Ishikawa (cell line): ENCODE measurements at regions not wholly inside any gene's neighbourhood (a gene's known extent, or its start where the extent isn't known, plus 50 kb on each side); places are given as distances from the start of the nearest gene placed in this dataset.
A peak's percentile ranks its signal among the peaks of the same experiment; 100 is the strongest.

Experiments used
- CEBPB ChIP-seq: IDR thresholded peaks from 2 replicates; pipeline ENCODE4 v1.6.1; 2012
- CREB1 ChIP-seq: IDR thresholded peaks from 2 replicates; pipeline ENCODE4 v1.6.1; 2012; ENCODE audit warnings: low read depth
- EGR1 ChIP-seq: IDR thresholded peaks from 2 replicates; pipeline ENCODE4 v1.6.1; 2012
- EP300 ChIP-seq: IDR thresholded peaks from 2 replicates; pipeline ENCODE4 v1.6.1; 2012; ENCODE audit warnings: borderline replicate concordance
- FOXM1 ChIP-seq: IDR thresholded peaks from 2 replicates; pipeline ENCODE4 v1.6.1; 2012; ENCODE audit warnings: low read depth, borderline replicate concordance
- NFIC ChIP-seq: IDR thresholded peaks from 2 replicates; pipeline ENCODE4 v1.6.1; 2012
- RAD21 ChIP-seq: IDR thresholded peaks from 2 replicates; pipeline ENCODE4 v1.6.1; 2012; ENCODE audit warnings: low read depth
- TAF1 ChIP-seq: IDR thresholded peaks from 2 replicates; pipeline ENCODE4 v1.6.1; 2012; ENCODE audit warnings: low read depth, mild to moderate bottlenecking
- TCF12 ChIP-seq: IDR thresholded peaks from 2 replicates; pipeline ENCODE4 v1.6.1; 2012; ENCODE audit warnings: low read depth
- TEAD4 ChIP-seq: IDR thresholded peaks from 2 replicates; pipeline ENCODE4 v1.6.1; 2012
- YY1 ChIP-seq: IDR thresholded peaks from 2 replicates; pipeline ENCODE4 v1.6.1; 2012; ENCODE audit warnings: low read depth
- ZBTB7A ChIP-seq: IDR thresholded peaks from 2 replicates; pipeline ENCODE4 v1.6.1; 2012; ENCODE audit warnings: low read depth
- TF ChIP-seq, protein P1 (sequence below): IDR thresholded peaks from 2 replicates; pipeline ENCODE4 v1.6.1; 2012
- TF ChIP-seq, protein P2 (sequence below): IDR thresholded peaks from 2 replicates; pipeline ENCODE4 v1.6.1; 2012
- TF ChIP-seq, protein P3 (sequence below): IDR thresholded peaks from 2 replicates; pipeline ENCODE4 v1.6.1; 2012; ENCODE audit warnings: low read depth, mild to moderate bottlenecking

DNA sequence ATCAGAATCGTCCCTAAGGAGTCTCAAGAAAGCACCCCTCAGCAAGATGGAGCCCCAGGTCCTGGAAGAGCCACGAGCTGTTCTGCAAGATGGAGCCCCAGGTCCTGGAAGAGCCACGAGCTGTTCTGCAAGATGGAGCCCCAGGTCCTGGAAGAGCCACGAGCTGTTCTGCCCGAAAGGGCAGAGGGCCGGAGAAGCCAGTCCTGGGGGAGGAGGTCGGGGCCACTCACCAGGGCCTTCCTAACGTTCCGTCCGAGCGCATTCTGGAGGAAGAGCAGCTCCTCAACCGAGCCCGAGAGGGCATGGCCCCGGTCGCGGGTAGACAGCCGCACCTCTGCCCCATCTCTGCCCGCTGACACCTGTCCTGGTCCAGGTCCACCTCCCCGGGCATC lies 170.8 kb downstream of the BRD1 start:
- TF ChIP-seq YY1: 0 out of 2 replicates have a peak, but pooled peaks have one; percentile 37

DNA sequence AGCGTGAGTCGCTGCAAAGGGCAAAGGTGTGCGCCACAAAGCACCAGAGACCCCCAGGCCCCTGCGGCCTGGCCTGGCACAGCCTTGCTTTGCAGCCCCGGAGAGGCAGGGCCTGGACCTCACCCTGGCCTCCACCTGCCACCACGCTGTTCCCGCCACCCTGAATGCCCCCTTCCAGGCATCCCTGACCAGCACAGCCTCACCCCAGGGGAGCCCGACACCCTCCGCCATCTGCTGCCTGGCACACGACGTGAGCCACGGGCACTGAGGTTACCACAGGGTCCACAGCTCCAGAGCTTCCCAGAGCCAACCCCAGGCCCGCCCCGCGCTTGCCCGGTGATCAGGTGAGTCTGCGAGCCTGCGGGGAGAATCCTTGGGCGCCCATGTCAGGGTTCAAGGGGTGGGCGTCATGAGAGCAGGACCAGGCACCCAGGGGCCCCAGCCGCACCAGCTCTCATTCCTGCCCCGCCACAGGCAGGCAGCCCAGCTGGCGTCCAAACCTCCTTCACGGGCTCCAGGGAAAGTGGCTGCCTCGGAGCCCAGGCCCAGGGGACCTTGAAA lies 171.3 kb downstream of the BRD1 start:
- TF ChIP-seq TAF1 (no peak), FOXM1 (no peak), TCF12 (no peak), TEAD4 (no peak), EGR1 (no peak), RAD21 (no peak), CEBPB (no peak), ZBTB7A (no peak)
- TF ChIP-seq, protein P1, sequence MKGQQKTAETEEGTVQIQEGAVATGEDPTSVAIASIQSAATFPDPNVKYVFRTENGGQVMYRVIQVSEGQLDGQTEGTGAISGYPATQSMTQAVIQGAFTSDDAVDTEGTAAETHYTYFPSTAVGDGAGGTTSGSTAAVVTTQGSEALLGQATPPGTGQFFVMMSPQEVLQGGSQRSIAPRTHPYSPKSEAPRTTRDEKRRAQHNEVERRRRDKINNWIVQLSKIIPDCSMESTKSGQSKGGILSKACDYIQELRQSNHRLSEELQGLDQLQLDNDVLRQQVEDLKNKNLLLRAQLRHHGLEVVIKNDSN: no peak

DNA sequence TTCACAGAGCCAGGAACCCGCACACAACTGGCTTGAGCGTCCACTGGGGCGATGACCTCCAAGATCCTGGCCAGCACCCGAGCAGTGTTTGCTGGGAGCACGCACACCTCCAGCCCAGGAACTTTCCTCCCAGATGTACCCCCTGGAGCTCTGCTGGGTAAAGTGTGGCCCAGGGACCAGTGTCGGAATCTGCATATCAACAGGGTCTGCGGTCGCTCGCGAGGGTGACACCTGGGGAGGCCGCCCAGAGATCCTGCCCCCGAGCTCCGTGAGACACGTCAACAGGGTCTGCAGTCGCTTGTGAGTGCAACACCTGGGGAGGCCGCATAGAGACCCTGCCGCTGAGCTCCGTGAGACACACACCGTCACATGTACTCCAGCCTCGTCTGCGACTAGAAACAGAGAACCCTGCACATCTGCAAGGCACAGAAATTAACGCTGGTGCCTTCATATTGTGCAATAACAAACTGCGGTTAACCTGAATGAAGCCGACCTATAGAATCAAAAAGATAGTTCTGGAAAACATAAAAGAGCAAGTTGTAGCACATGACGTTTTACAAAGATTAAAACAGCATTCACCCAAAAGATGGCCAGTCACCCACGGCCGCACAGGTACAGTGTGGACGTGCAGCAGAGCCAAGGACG lies 172.4 kb downstream of the BRD1 start:
- TF ChIP-seq FOXM1: no peak
- no peak for TF ChIP-seq RAD21

DNA sequence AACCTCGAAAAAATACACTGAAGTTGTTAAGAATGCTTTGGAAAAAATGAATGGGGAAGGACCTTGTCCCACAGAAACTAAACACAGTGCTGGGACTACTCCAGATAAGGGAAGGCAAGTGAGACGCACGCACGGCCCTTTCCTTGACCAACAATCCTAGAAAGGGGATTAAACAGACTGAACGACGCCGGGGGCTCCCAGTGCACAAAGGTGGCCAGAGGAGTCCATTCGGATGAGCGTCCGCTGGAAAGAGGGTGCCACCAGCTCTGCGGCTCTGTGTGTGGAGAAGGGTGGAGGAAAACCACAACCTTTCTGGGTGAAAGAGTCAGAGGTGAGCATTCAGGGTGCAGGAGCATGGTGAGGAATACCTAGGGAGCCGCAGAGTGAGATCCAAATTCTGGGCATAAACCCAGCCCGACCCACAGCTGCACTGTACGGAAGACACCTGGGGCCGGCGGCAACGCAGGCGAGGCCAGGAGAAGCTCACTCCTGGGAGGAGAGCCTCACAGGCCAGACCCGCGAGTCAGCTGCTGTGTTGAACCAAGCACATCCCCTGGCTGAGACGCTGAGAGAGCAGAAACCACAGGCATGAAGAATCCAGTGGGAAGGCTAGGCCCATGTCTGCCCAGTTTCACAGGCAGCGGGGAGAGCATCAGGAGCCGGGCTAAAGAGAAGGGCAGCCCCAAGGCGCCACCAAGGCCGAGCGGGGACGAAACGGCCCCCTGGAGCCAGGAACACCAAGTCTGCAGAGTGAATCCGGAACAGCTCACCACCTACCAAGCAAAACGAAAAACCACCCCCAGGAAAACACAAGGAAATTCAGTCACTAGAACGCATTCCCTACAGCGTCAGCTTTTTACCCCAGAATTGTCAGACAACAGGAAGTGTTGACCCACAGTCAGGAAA lies 177.1 kb downstream of the BRD1 start:
- no peak for TF ChIP-seq ZBTB7A
- no peak for TF ChIP-seq RAD21
- no peak for TF ChIP-seq TAF1
- no peak for TF ChIP-seq CEBPB
- TF ChIP-seq EP300: no peak
- TF ChIP-seq FOXM1: no peak
- TF ChIP-seq, protein P2, sequence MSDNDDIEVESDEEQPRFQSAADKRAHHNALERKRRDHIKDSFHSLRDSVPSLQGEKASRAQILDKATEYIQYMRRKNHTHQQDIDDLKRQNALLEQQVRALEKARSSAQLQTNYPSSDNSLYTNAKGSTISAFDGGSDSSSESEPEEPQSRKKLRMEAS: no peak
- TF ChIP-seq TEAD4: no peak
- no peak for TF ChIP-seq CREB1
- no peak for TF ChIP-seq NFIC
- TF ChIP-seq TCF12: no peak
- no peak for TF ChIP-seq EGR1
- TF ChIP-seq, protein P3, sequence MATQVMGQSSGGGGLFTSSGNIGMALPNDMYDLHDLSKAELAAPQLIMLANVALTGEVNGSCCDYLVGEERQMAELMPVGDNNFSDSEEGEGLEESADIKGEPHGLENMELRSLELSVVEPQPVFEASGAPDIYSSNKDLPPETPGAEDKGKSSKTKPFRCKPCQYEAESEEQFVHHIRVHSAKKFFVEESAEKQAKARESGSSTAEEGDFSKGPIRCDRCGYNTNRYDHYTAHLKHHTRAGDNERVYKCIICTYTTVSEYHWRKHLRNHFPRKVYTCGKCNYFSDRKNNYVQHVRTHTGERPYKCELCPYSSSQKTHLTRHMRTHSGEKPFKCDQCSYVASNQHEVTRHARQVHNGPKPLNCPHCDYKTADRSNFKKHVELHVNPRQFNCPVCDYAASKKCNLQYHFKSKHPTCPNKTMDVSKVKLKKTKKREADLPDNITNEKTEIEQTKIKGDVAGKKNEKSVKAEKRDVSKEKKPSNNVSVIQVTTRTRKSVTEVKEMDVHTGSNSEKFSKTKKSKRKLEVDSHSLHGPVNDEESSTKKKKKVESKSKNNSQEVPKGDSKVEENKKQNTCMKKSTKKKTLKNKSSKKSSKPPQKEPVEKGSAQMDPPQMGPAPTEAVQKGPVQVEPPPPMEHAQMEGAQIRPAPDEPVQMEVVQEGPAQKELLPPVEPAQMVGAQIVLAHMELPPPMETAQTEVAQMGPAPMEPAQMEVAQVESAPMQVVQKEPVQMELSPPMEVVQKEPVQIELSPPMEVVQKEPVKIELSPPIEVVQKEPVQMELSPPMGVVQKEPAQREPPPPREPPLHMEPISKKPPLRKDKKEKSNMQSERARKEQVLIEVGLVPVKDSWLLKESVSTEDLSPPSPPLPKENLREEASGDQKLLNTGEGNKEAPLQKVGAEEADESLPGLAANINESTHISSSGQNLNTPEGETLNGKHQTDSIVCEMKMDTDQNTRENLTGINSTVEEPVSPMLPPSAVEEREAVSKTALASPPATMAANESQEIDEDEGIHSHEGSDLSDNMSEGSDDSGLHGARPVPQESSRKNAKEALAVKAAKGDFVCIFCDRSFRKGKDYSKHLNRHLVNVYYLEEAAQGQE: no peak
- TF ChIP-seq, protein P1: no peak
- TF ChIP-seq YY1: no peak

DNA sequence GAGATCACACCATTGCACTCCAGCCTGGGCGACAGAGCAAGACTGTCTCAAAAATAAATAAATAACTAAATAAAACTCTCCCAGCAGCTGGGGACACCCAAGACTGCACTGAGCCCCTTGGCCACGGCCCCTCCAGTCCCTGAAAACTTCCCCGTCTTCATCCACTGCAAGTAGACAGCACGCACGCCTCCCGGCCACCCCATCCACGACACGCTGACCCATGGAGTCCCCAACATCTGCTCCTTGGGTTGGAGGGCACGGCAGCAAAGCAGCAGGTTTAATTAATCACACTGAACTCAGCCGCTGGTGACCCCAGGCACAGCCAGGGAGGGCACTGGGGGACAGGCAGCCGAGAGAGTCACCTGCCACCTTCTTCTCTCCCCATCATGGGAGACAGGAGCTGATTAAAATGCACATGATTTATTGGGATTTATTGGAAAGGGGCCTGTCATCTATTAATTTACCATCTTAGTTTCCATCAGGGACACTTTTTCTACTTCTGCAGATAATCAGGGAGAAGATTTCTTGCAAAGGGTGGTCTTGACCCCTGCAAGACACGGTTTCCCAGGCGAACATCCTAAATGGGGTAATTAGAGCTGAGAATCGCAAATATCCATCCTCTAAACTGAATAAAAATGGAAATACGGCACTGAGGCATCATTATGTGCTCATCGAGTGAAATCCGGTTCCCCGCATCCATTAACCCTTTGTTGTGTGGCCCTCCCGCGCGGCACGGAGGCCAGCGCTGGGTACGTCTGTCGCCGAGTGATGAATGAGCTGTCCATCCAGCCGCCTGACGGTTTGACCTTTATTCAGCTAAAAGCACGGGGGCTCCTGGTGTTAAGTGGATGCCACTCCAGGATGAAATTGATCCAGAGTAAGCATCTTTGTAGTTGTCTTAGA lies 178.3 kb downstream of the BRD1 start:
- TF ChIP-seq ZBTB7A: no peak
- no peak for TF ChIP-seq NFIC

DNA sequence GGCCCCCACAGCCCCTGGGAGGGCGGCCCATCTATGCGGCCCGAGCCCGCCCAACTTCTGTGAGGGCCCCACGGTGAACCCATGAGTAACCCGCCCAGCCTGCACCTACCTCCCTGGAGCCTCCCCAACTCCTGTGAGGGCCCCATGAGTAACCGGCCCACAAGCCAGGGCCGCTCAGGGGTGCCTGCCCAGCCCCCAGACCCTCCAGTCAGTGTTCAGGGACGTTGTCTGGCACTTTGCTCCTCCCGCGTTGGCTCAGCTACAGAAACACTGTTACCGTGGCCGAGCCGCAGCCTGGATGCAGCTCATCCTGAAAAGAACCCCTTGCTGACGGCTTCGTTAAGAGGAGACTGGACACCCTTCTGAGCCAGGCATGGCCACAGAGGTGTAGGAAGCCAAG lies 179.6 kb downstream of the BRD1 start:
- TF ChIP-seq CEBPB (no peak), TEAD4 (no peak), RAD21 (no peak), ZBTB7A (no peak), EGR1 (no peak), EP300 (no peak), NFIC (no peak), FOXM1 (no peak), TAF1 (no peak)
- TF ChIP-seq, protein P1: no peak

DNA sequence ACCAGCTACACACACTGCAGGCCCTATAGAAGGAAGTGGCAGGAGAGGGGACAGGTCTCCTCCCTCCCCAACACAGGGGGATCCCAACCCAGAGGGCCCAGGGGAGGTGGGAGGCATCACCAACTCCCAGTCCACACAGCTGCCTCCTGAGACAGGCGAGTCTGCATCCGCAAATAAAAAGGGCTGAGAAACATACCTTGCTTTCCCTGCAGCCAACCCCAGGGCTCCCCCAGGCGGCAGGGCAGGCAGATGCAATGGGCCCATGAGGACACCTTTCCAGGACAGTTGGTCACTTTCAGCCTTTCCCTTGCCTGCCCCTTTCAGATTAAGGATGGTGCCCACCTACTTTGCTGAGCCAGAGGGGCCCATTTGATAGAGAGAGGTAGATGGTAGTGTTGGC lies 180.0 kb downstream of the BRD1 start:
- TF ChIP-seq ZBTB7A: no peak
- TF ChIP-seq RAD21: peak; percentile 29; the same call in 1 of the 2 replicates
- no peak for TF ChIP-seq EGR1
